MG63 (cell line): ENCODE measurements at regions not wholly inside any gene's neighbourhood (a gene's known extent, or its start where the extent isn't known, plus 50 kb on each side); places are given as distances from the start of the nearest gene placed in this dataset.
"Not testable (repeated sequence)": the region's sequence is repeated elsewhere in the genome, so short reads cannot be mapped to it uniquely, and the experiment has no call there.

Experiments used
- DNase-seq: peaks from one replicate; pipeline ENCODE4 v3.0.0-alpha.2; 2020
- H3K27me3 ChIP-seq: fragments of 250-450 bp; sonication (Bioruptor Pico); 2 replicates; pipeline ENCODE4 v1.5.1; 2020; ENCODE audit warnings: mild to moderate bottlenecking, moderate library complexity
- H3K36me3 ChIP-seq: fragments of 250-450 bp; sonication (Bioruptor Pico); 2 replicates; pipeline ENCODE4 v1.5.1; 2020; ENCODE audit warnings: mild to moderate bottlenecking, moderate library complexity
- H3K4me3 ChIP-seq: fragments of 250-450 bp; sonication (Bioruptor Pico); 2 replicates; pipeline ENCODE4 v1.5.1; 2020; ENCODE audit warnings: mild to moderate bottlenecking, moderate library complexity
- H3K9me3 ChIP-seq: fragments of 250-450 bp; sonication (Bioruptor Pico); 2 replicates; pipeline ENCODE4 v1.5.1; 2020; ENCODE audit warnings: mild to moderate bottlenecking, moderate library complexity

- DNase-seq = no peak
- Histone ChIP-seq H3K36me3 (no peaks in the 10 kb centered on the region), H3K27me3 (no peaks in the 10 kb centered on the region)
Observed at GRCh38 chr1:68800182-68800581, 303.3 kb upstream of the DEPDC1 start.

GRCh38 chr1:68801440-68801839 lies 304.6 kb upstream of the DEPDC1 start:
- Histone ChIP-seq H3K4me3 (no peak overlapping the region), H3K27me3 (no peaks in the 10 kb centered on the region), H3K36me3 (no peaks in the 10 kb centered on the region), H3K9me3 (no peaks in the 10 kb centered on the region)
- no peak for DNase-seq

More at GRCh38 chr1:68800182-68800581, 303.3 kb upstream of the DEPDC1 start:
- Histone ChIP-seq H3K9me3 (no peaks in the 10 kb centered on the region), H3K4me3 (no peak overlapping the region)

- Histone ChIP-seq H3K4me3 (no peak overlapping the region), H3K36me3 (no peaks in the 10 kb centered on the region), H3K27me3 (no peaks in the 10 kb centered on the region; the same call in 1 of the 2 replicates), H3K9me3 (no peaks in the 10 kb centered on the region)
- DNase-seq = no peak
Observed at GRCh38 chr1:68805097-68805641, 308.3 kb upstream of the DEPDC1 start.

GRCh38 chr1:68808351-68808750 lies 311.5 kb upstream of the DEPDC1 start:
- Histone ChIP-seq H3K36me3 (no peaks in the 10 kb centered on the region), H3K27me3 (no peaks in the 10 kb centered on the region; the same call in 1 of the 2 replicates), H3K9me3 (no peaks in the 10 kb centered on the region), H3K4me3 (no peak overlapping the region)
- no peak for DNase-seq

- no peaks in the 10 kb centered on the region; the same call in 1 of the 2 replicates for H3K27me3 ChIP-seq
- no peaks in the 10 kb centered on the region for H3K9me3 ChIP-seq
- no peaks in the 10 kb centered on the region for H3K36me3 ChIP-seq
- no peak overlapping the region for H3K4me3 ChIP-seq
- no peak for DNase-seq
Observed at GRCh38 chr1:68811806-68812205, 314.9 kb upstream of the DEPDC1 start.

- DNase-seq = no peak
- Histone ChIP-seq H3K9me3 (no peaks in the 10 kb centered on the region), H3K4me3 (no peak overlapping the region), H3K27me3 (no peaks in the 10 kb centered on the region; the same call in 1 of the 2 replicates), H3K36me3 (no peaks in the 10 kb centered on the region)
Observed at GRCh38 chr1:68812333-68812732, 315.5 kb upstream of the DEPDC1 start.

GRCh38 chr1:68814067-68814466 lies 317.2 kb upstream of the DEPDC1 start:
- H3K36me3 ChIP-seq = no peaks in the 10 kb centered on the region
- H3K27me3 ChIP-seq = no peaks in the 10 kb centered on the region; the same call in 1 of the 2 replicates
- H3K9me3 ChIP-seq = no peaks in the 10 kb centered on the region
- no peak for DNase-seq
- H3K4me3 ChIP-seq = no peak overlapping the region

- no peaks in the 10 kb centered on the region for H3K36me3 ChIP-seq
- no peak overlapping the region for H3K4me3 ChIP-seq
- no peaks in the 10 kb centered on the region for H3K9me3 ChIP-seq
- H3K27me3 ChIP-seq = no peaks in the 10 kb centered on the region
- no peak for DNase-seq
Observed at GRCh38 chr1:68815632-68816031, 318.8 kb upstream of the DEPDC1 start.

GRCh38 chr1:68817505-68818210 lies 320.8 kb upstream of the DEPDC1 start:
- not testable (repeated sequence) for H3K9me3 ChIP-seq, H3K27me3 ChIP-seq

GRCh38 chr1:68819190-68819829 lies 322.4 kb upstream of the DEPDC1 start:
- H3K36me3 ChIP-seq = no peaks in the 10 kb centered on the region
- no peaks in the 10 kb centered on the region for H3K27me3 ChIP-seq
- no peak overlapping the region for H3K4me3 ChIP-seq
- no peak for DNase-seq
- no peaks in the 10 kb centered on the region for H3K9me3 ChIP-seq

More at GRCh38 chr1:68817505-68818210, 320.8 kb upstream of the DEPDC1 start:
- H3K4me3 ChIP-seq, DNase-seq, H3K36me3 ChIP-seq: not testable (repeated sequence)

GRCh38 chr1:68820151-68820550 lies 323.3 kb upstream of the DEPDC1 start:
- DNase-seq = no peak
- H3K9me3 ChIP-seq = no peaks in the 10 kb centered on the region
- no peaks in the 10 kb centered on the region for H3K36me3 ChIP-seq
- H3K4me3 ChIP-seq = no peak overlapping the region
- H3K27me3 ChIP-seq = no peaks in the 10 kb centered on the region

GRCh38 chr1:68826836-68827235 lies 330.0 kb upstream of the DEPDC1 start:
- peaks cover 2% of the 10 kb centered on the region; the same call in 1 of the 2 replicates for H3K9me3 ChIP-seq
- no peaks in the 10 kb centered on the region for H3K36me3 ChIP-seq
- H3K27me3 ChIP-seq = no peaks in the 10 kb centered on the region
- no peak for DNase-seq
- no peak overlapping the region for H3K4me3 ChIP-seq

- no peak overlapping the region for H3K4me3 ChIP-seq
- DNase-seq = no peak
- no peaks in the 10 kb centered on the region for H3K36me3 ChIP-seq
- no peaks in the 10 kb centered on the region for H3K27me3 ChIP-seq
- H3K9me3 ChIP-seq = peaks cover 2% of the 10 kb centered on the region; the same call in 1 of the 2 replicates
Observed at GRCh38 chr1:68827261-68827660, 330.4 kb upstream of the DEPDC1 start.

GRCh38 chr1:68828013-68828412 lies 331.1 kb upstream of the DEPDC1 start:
- no peak overlapping the region for H3K4me3 ChIP-seq

GRCh38 chr1:68831281-68831680 lies 334.4 kb upstream of the DEPDC1 start:
- Histone ChIP-seq H3K9me3 (peaks cover 2% of the 10 kb centered on the region; the same call in 1 of the 2 replicates), H3K27me3 (no peaks in the 10 kb centered on the region), H3K36me3 (no peaks in the 10 kb centered on the region), H3K4me3 (no peak overlapping the region)
- no peak for DNase-seq

More at GRCh38 chr1:68828013-68828412, 331.1 kb upstream of the DEPDC1 start:
- Histone ChIP-seq H3K9me3 (peaks cover 2% of the 10 kb centered on the region; the same call in 1 of the 2 replicates), H3K36me3 (no peaks in the 10 kb centered on the region), H3K27me3 (no peaks in the 10 kb centered on the region)
- DNase-seq = no peak

GRCh38 chr1:68848017-68848416 lies 351.1 kb upstream of the DEPDC1 start:
- Histone ChIP-seq H3K27me3 (no peaks in the 10 kb centered on the region), H3K4me3 (no peak overlapping the region), H3K36me3 (no peaks in the 10 kb centered on the region), H3K9me3 (no peaks in the 10 kb centered on the region)
- no peak for DNase-seq

GRCh38 chr1:68868606-68869005 lies 371.7 kb upstream of the DEPDC1 start:
- Histone ChIP-seq H3K36me3 (no peaks in the 10 kb centered on the region), H3K4me3 (no peak overlapping the region), H3K27me3 (no peaks in the 10 kb centered on the region), H3K9me3 (no peaks in the 10 kb centered on the region)
- DNase-seq = no peak
